GM23248 (cell line): ENCODE measurements at regions not wholly inside any gene's neighbourhood (a gene's known extent, or its start where the extent isn't known, plus 50 kb on each side); places are given as distances from the start of the nearest gene placed in this dataset.

Experiments
- EZH2 ChIP-seq: fragments of 200-600 bp; sonication (generic); IDR thresholded peaks from 2 replicates; pipeline ENCODE4 v1.6.1; 2018; ENCODE audit warnings: antibody characterized with exemption, mild to moderate bottlenecking; ENCODE audit not compliant: insufficient read depth, poor library complexity, severe bottlenecking
- EZH2phosphoT487 ChIP-seq: fragments of 200-600 bp; sonication (generic); IDR thresholded peaks from 2 replicates; pipeline ENCODE4 v1.6.1; 2018; ENCODE audit warnings: antibody characterized with exemption, moderate library complexity, mild to moderate bottlenecking, low read depth; ENCODE audit not compliant: insufficient read depth

DNA sequence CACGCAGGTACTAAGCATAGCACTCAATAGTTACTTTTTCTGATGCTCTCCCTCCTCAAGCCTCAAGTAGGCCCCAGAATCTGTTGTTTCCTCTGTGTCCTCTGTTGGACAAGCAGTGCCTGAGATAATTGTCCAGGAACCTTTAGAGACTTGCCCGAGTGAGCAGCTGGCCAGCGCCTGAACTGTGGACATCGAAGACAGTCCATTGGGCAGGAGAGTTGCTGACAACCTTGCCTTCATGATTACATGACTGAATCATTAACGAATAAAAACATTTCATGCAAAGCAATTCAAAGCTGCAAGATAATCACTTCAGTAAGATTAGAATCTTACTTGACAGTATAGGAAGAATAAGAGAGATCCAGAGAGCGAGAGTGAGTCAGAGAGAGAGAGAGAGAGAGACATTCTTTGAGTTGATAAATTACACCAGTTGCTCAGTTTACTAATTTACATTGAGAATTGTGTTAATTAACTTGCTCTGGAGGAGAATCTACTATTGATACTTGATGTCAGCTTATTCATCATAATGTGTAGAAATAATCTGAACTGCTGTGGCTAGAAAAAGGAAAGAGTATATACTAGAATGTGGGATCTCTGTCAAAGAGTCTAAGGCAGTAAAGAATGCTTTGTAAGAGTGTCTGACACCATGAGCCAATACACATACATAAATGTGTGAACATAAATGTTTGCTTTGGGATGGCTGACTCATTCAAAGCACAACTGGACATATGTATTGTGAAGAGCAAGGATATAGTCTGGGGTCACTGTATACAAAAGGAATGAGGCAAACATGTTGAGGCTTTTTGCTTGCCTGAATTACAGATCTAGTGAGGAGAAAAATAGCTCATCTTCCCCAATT, 216.0 kb downstream of the ZNF326 start:
- no peak for TF ChIP-seq EZH2
- TF ChIP-seq EZH2phosphoT487 = no peak
